ENCODE measurements at regions not wholly inside any gene's neighbourhood (a gene's known extent, or its start where the extent isn't known, plus 50 kb on each side); places are given as distances from the start of the nearest gene placed in this dataset.

- DNase-seq (ENCODE audit: low read depth in 1 of 2, low spot score in 1 of 2): no peak
- in situ Hi-C loops (cut with HindIII; ENCODE audit: low pct_unique_long_range_greater_than_20kb, low sequenced_read_pairs): no loop called here
- no peak for TF ChIP-seq JUND (IDR thresholded peaks at IDR 0.05; ENCODE audit: low read depth)
Observed at GRCh38 chr14:22390195-22390594, 198.8 kb downstream of the DAD1 start.

- TF ChIP-seq JUND (IDR thresholded peaks at IDR 0.05; ENCODE audit: low read depth): no peak
- in situ Hi-C loops (cut with HindIII; ENCODE audit: low pct_unique_long_range_greater_than_20kb, low sequenced_read_pairs): no loop called here
- no peak for DNase-seq (ENCODE audit: low read depth in 1 of 2, low spot score in 1 of 2)
Observed at GRCh38 chr14:22388669-22389595, 200.1 kb downstream of the DAD1 start.

- in situ Hi-C loops (cut with HindIII; ENCODE audit: low pct_unique_long_range_greater_than_20kb, low sequenced_read_pairs): no loop called here
- no peak for DNase-seq (ENCODE audit: low read depth in 1 of 2, low spot score in 1 of 2)
- TF ChIP-seq JUND (IDR thresholded peaks at IDR 0.05; ENCODE audit: low read depth): no peak
Observed at GRCh38 chr14:22387776-22388241, 201.2 kb downstream of the DAD1 start.

- peak; percentile 26 to 58 for DNase-seq (ENCODE audit: low read depth in 1 of 2, low spot score in 1 of 2)
- no peak for TF ChIP-seq JUND (IDR thresholded peaks at IDR 0.05; ENCODE audit: low read depth)
- in situ Hi-C loops (cut with HindIII; ENCODE audit: low pct_unique_long_range_greater_than_20kb, low sequenced_read_pairs): no loop called here
Observed at GRCh38 chr14:22386924-22387775, 201.9 kb downstream of the DAD1 start.

- no peak for TF ChIP-seq JUND (IDR thresholded peaks at IDR 0.05; ENCODE audit: low read depth)
- no peak for DNase-seq (ENCODE audit: low read depth in 1 of 2, low spot score in 1 of 2)
- in situ Hi-C loops (cut with HindIII; ENCODE audit: low pct_unique_long_range_greater_than_20kb, low sequenced_read_pairs): no loop called here
Observed at GRCh38 chr14:22384974-22385526, 204.0 kb downstream of the DAD1 start.

- DNase-seq (ENCODE audit: low read depth in 1 of 2, low spot score in 1 of 2): no peak
- in situ Hi-C loops (cut with HindIII; ENCODE audit: low pct_unique_long_range_greater_than_20kb, low sequenced_read_pairs): no loop called here
- no peak for TF ChIP-seq JUND (IDR thresholded peaks at IDR 0.05; ENCODE audit: low read depth)
Observed at GRCh38 chr14:22384167-22384549, 204.9 kb downstream of the DAD1 start.

- TF ChIP-seq JUND (IDR thresholded peaks at IDR 0.05; ENCODE audit: low read depth): no peak
- DNase-seq (ENCODE audit: low read depth in 1 of 2, low spot score in 1 of 2): no peak
- in situ Hi-C loops (cut with HindIII; ENCODE audit: low pct_unique_long_range_greater_than_20kb, low sequenced_read_pairs): no loop called here
Observed at GRCh38 chr14:22383515-22384166, 205.4 kb downstream of the DAD1 start.

GRCh38 chr14:22382955-22383354, 206.1 kb downstream of the DAD1 start:
- in situ Hi-C loops (cut with HindIII; ENCODE audit: low pct_unique_long_range_greater_than_20kb, low sequenced_read_pairs): no loop called here
- TF ChIP-seq JUND (IDR thresholded peaks at IDR 0.05; ENCODE audit: low read depth): no peak
- no peak for DNase-seq (ENCODE audit: low read depth in 1 of 2, low spot score in 1 of 2)

- in situ Hi-C loops (cut with HindIII; ENCODE audit: low pct_unique_long_range_greater_than_20kb, low sequenced_read_pairs): no loop called here
- TF ChIP-seq JUND (IDR thresholded peaks at IDR 0.05; ENCODE audit: low read depth): no peak
- DNase-seq (ENCODE audit: low read depth in 1 of 2, low spot score in 1 of 2): no peak
Observed at GRCh38 chr14:22382395-22382794, 206.6 kb downstream of the DAD1 start.

GRCh38 chr14:22381766-22382165, 207.3 kb downstream of the DAD1 start:
- in situ Hi-C loops (cut with HindIII; ENCODE audit: low pct_unique_long_range_greater_than_20kb, low sequenced_read_pairs): no loop called here
- DNase-seq (ENCODE audit: low read depth in 1 of 2, low spot score in 1 of 2): no peak
- TF ChIP-seq JUND (IDR thresholded peaks at IDR 0.05; ENCODE audit: low read depth): no peak

GRCh38 chr14:22381408-22381760, 207.6 kb downstream of the DAD1 start:
- DNase-seq (ENCODE audit: low read depth in 1 of 2, low spot score in 1 of 2): no peak
- no peak for TF ChIP-seq JUND (IDR thresholded peaks at IDR 0.05; ENCODE audit: low read depth)
- in situ Hi-C loops (cut with HindIII; ENCODE audit: low pct_unique_long_range_greater_than_20kb, low sequenced_read_pairs): no loop called here
